Epithelial cell of prostate (primary cell): ENCODE measurements at regions not wholly inside any gene's neighbourhood (a gene's known extent, or its start where the extent isn't known, plus 50 kb on each side); places are given as distances from the start of the nearest gene placed in this dataset.

Experiments used
- DNase-seq: peaks from one replicate; pipeline ENCODE4 v3.0.0-alpha.2; 2011; ENCODE audit warnings: low read depth, low spot score
- H3K27ac ChIP-seq: fragments of 450-650 bp; 2 replicates; pipeline ENCODE4 v1.5.1; 2017; ENCODE audit warnings: mild to moderate bottlenecking

GRCh38 chr13:73240193-73240592, 181.4 kb downstream of the KLF5 start:
- DNase-seq: no peak
- no peak overlapping the region for H3K27ac ChIP-seq

DNA sequence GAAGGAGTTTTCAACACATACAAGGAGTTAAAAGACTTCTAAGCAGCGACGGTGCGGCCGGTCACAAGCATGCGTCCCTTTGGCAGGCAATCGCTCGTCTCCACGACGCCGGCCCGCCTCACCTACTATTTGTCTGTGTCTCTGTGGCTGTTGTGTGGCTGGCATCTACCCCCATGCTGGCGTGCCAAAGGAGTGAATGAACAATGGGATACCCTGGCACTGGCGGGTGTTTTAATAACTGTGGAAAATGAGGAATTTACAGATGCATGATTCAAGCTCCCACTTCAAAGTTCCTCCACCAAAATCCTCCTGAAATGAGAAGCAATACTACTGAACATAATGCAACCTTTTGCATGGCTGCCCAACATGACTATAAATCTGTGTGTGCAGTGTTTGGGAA, 176.6 kb downstream of the KLF5 start:
- no peak for DNase-seq
- H3K27ac ChIP-seq: no peak overlapping the region

DNA sequence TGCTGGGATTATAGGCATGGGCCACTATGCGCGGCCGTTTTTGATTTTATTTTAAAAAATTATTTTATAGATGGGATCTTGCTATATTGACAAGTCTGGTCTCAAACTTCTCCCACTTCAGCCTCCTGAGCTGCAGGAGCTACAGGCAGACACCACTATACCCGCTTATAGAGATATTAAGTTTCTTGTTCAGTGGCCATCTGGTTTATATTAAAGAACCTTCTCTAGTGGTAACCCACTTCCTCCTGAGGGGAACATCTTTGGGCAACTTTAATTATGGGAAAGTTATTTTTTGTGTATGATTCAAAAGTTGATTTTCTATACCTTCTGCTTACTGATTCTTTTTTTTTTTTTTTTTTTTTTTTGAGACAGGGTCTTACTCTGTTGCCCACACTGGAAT, 172.7 kb downstream of the KLF5 start:
- H3K27ac ChIP-seq: no peak overlapping the region
- DNase-seq: no peak

GRCh38 chr13:73230716-73231115, 171.9 kb downstream of the KLF5 start:
- H3K27ac ChIP-seq: peak overlapping the region; percentile 4
- DNase-seq: no peak

- no peak for DNase-seq
- peak overlapping the region; percentile 22 for H3K27ac ChIP-seq
These were observed 169.7 kb downstream of the KLF5 start for GRCh38 chr13:73228546-73228945.

- DNase-seq: no peak
These were observed 167.2 kb downstream of the KLF5 start for GRCh38 chr13:73225990-73226389.

GRCh38 chr13:73224703-73225102, 165.9 kb downstream of the KLF5 start:
- no peak for DNase-seq
- peak overlapping the region; percentile 73 for H3K27ac ChIP-seq

More at GRCh38 chr13:73225990-73226389, 167.2 kb downstream of the KLF5 start:
- H3K27ac ChIP-seq: no peak overlapping the region

DNA sequence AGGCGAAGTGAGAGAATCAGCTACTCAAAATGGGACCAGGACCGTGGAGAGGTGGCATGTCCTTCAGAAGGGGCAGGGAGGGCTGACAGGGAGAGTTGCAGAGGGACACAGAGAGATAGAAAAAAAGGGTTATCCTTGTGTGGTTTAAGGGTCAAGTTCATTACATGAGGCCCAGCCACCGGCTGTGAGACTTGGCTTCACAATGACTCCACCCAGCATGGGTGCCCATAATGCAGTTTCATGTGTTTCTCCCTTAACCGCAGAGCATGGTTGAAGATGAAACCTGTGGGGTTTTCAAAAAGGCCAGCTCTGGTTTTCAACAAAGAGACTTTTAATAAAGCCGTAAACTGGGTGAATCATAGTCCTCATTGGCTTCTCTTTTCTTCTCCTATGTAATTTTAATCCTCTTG, 164.6 kb downstream of the KLF5 start:
- no peak for DNase-seq
- peak overlapping the region; percentile 73 for H3K27ac ChIP-seq

- no peak overlapping the region for H3K27ac ChIP-seq
- DNase-seq: no peak
These were observed 164.0 kb downstream of the KLF5 start for GRCh38 chr13:73222627-73223305.

- DNase-seq: no peak
- peak overlapping the region; percentile 8 for H3K27ac ChIP-seq
These were observed 162.3 kb downstream of the KLF5 start for GRCh38 chr13:73220966-73221720.

GRCh38 chr13:73218181-73218580, 159.4 kb downstream of the KLF5 start:
- no peak for DNase-seq
- no peak overlapping the region for H3K27ac ChIP-seq

DNA sequence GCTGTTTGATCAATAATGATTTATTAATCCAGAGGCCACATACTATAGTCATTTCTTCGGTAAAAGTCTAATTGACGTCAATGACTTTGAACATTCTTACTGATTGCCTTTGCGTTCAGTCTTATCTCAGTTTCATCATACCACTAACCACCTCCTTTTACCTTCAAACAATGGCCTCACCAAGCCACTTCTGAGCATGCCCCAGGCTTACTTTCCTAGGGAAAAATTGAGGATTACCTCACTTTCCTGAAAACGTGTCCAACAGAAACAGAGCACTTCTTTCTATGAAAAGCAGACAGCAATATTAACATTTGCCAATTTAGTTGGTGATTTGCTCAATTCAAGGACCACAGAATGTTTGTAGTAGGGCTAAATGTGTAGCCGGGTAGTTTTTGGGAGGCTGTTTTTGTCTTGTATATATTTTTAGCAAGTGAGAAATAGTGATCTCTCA, 157.6 kb downstream of the KLF5 start:
- H3K27ac ChIP-seq: no peak overlapping the region
- no peak for DNase-seq

- DNase-seq: no peak
- no peak overlapping the region for H3K27ac ChIP-seq
These were observed 157.0 kb downstream of the KLF5 start for GRCh38 chr13:73215823-73216222.

- no peak overlapping the region for H3K27ac ChIP-seq
- DNase-seq: no peak
These were observed 153.7 kb downstream of the KLF5 start for GRCh38 chr13:73212482-73212881.

DNA sequence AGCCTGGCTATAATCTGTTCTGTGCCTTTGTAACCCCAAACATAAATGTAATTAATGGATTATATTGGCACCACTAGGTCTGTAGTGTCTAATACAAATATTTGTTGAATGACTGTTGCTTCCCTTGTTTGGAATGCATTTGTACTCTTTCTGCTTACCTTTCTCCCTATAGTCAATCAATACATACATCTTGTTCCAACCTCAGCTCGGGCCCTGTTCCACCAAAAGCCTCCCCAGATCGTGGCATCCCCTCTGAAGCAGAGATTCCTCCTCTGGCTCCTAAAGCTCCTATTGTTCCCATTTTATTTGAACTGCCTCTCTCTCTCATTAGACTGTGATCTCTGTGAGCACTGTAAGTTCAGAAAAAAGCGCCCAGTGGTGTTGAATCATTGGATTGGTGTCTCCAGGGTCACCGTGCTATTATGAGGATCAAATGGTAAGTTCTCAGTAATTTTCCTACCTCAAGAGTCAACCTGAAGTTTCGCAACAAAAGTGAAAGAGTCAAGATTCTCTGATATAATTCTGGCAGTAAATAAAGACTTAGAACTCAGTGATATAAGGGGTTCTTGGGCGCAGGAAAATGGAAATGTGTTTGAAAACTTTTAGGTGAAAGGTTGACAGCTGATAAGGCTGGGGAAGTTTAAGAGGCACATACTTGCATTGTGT, 151.5 kb downstream of the KLF5 start:
- peak overlapping the region; percentile 58 for H3K27ac ChIP-seq
- no peak for DNase-seq

DNA sequence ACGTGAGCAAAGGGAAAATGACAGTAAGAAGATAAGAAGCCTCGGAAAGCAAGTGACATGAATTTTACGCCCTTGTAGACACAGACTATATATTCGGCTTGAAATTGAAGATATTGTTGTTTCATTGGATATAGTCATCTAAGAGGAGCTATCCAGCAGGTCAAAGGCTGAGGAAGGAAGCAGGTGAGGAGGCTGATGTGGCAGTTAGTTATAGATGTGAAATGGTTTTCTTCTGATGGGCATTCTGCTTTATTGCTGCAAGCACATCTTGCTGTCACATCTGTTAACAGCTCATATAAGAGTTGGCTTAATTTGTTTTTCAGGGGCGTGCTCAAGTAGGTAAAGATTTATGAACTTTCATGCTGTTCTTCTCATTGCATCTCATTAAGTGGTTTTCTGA, 146.1 kb downstream of the KLF5 start:
- DNase-seq: no peak

DNA sequence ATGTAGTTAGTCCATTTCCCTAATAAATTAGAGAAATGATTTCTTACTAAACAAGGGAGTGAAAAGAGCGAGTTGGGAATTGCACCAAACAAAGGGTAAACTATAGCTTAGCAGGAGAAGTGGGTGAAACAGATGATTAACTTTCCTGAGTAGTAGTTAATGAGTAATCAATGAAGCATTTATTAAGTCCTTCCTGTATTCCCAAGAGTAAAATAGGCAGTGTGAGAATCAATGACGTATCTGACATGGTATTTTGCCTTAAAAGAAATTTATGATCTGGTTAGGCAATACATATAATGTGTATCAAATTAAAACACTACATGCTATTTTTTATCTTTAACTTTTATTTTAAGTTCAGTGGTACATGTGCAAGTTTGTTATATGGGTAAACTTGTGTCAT, 142.8 kb downstream of the KLF5 start:
- H3K27ac ChIP-seq: peak overlapping the region; percentile 74
- peak; percentile 58 for DNase-seq

More for the DNA sequence above, 146.1 kb downstream of the KLF5 start:
- H3K27ac ChIP-seq: no peak overlapping the region

DNA sequence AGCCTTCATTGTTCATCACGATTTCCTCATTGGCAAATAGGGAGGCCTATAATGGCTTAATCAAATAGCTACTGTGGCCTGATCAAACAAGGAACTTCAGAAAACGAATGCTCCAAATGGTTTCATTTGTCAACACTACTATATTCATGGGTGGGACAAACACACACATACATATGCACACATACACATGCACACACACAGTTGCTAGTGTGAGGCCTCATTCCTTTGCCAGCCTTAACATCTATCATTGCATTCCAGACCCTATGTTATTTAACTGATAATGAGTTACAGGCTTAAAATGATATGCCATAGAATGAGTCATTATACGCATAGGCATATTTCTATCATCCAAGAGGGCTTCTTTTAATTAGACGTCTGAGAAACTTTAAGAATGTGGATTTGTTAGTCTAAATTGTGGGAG, 140.2 kb downstream of the KLF5 start:
- H3K27ac ChIP-seq: peak overlapping the region; percentile 74
- DNase-seq: no peak

- DNase-seq: no peak
- peak overlapping the region; percentile 48 for H3K27ac ChIP-seq
These were observed 136.3 kb downstream of the KLF5 start for GRCh38 chr13:73195091-73195490.

DNA sequence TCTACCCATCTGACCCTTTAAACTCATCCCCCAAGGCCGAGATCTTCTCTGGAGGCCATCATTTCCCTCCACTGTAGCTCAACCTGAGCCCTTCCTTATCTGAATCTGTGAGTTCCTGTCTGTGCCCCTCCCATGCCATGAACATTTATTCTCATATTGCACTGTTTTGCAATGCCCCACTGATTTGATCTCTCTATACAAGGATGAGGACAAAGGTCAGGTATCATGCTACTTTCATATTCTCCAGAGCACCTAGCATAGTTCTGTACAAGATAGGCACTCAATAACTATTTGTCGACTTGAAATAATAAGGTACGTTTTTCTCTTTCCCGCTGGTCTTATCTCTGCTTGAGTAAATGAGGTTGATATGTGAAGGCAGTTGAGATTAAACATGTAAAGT, 135.5 kb downstream of the KLF5 start:
- peak overlapping the region; percentile 48 for H3K27ac ChIP-seq
- DNase-seq: no peak

- H3K27ac ChIP-seq: no peak overlapping the region
- DNase-seq: no peak
These were observed 134.7 kb downstream of the KLF5 start for GRCh38 chr13:73193554-73193953.
